HuH-7 (cell line): ENCODE measurements at regions not wholly inside any gene's neighbourhood (a gene's known extent, or its start where the extent isn't known, plus 50 kb on each side); places are given as distances from the start of the nearest gene placed in this dataset.
"Not testable (repeated sequence)": the region's sequence is repeated elsewhere in the genome, so short reads cannot be mapped to it uniquely, and the experiment has no call there.

Experiments used
- DNase-seq: peaks from one replicate; pipeline ENCODE4 v3.0.0; 2011; ENCODE audit warnings: low spot score

GRCh38 chr13:46498650-46499049 lies 54.3 kb upstream of the LRCH1 start:
- DNase-seq = no peak

GRCh38 chr13:46496086-46496485 lies 56.9 kb upstream of the LRCH1 start:
- no peak for DNase-seq

GRCh38 chr13:46495651-46496050 lies 57.3 kb upstream of the LRCH1 start:
- DNase-seq = no peak

GRCh38 chr13:46495066-46495465 lies 57.9 kb upstream of the LRCH1 start:
- DNase-seq = no peak

- no peak for DNase-seq
Observed at GRCh38 chr13:46492946-46493345, 60.0 kb upstream of the LRCH1 start.

- no peak for DNase-seq
Observed at GRCh38 chr13:46491641-46492040, 61.3 kb upstream of the LRCH1 start.

GRCh38 chr13:46490713-46491112 lies 62.3 kb upstream of the LRCH1 start:
- DNase-seq = not testable (repeated sequence)

- DNase-seq = no peak
Observed at GRCh38 chr13:46490129-46490528, 62.8 kb upstream of the LRCH1 start.

- no peak for DNase-seq
Observed at GRCh38 chr13:46489586-46490023, 63.4 kb upstream of the LRCH1 start.

- no peak for DNase-seq
Observed at GRCh38 chr13:46487748-46488147, 65.2 kb upstream of the LRCH1 start.

GRCh38 chr13:46486270-46486669 lies 66.7 kb upstream of the LRCH1 start:
- DNase-seq = no peak

- DNase-seq = no peak
Observed at GRCh38 chr13:46484561-46484960, 68.4 kb upstream of the LRCH1 start.

GRCh38 chr13:46481166-46481565 lies 71.8 kb upstream of the LRCH1 start:
- DNase-seq = no peak

- no peak for DNase-seq
Observed at GRCh38 chr13:46480131-46480530, 72.8 kb upstream of the LRCH1 start.

- no peak for DNase-seq
Observed at GRCh38 chr13:46479691-46480090, 73.3 kb upstream of the LRCH1 start.

GRCh38 chr13:46479283-46479682 lies 73.7 kb upstream of the LRCH1 start:
- DNase-seq = no peak

- no peak for DNase-seq
Observed at GRCh38 chr13:46478651-46479050, 74.3 kb upstream of the LRCH1 start.

- DNase-seq = no peak
Observed at GRCh38 chr13:46476174-46476573, 76.8 kb upstream of the LRCH1 start.

- DNase-seq = no peak
Observed at GRCh38 chr13:46475541-46475991, 77.4 kb upstream of the LRCH1 start.

GRCh38 chr13:46473806-46474205 lies 79.2 kb upstream of the LRCH1 start:
- no peak for DNase-seq

- no peak for DNase-seq
Observed at GRCh38 chr13:46472384-46472783, 80.6 kb upstream of the LRCH1 start.

- not testable (repeated sequence) for DNase-seq
Observed at GRCh38 chr13:46469699-46470098, 82.6 kb upstream of the RUBCNL start.

GRCh38 chr13:46468570-46469463 lies 81.8 kb upstream of the RUBCNL start:
- no peak for DNase-seq

- DNase-seq = not testable (repeated sequence)
Observed at GRCh38 chr13:46467694-46468093, 80.6 kb upstream of the RUBCNL start.
